ENCODE measurements at regions not wholly inside any gene's neighbourhood (a gene's known extent, or its start where the extent isn't known, plus 50 kb on each side); places are given as distances from the start of the nearest gene placed in this dataset.

- no peaks in the 10 kb centered on the region for H3K9me3 ChIP-seq
- WGBS = 92% methylated on average over 2 of the region's 2 CpGs
- H3K27ac ChIP-seq = no peak overlapping the region
- no peaks in the 10 kb centered on the region for H3K4me1 ChIP-seq
- no peak overlapping the region for H3K4me3 ChIP-seq
- no peak for TF ChIP-seq EP300 (IDR thresholded peaks at IDR 0.05)
- TF ChIP-seq POLR2A (IDR thresholded peaks at IDR 0.05) = no peak
- TF ChIP-seq POLR2AphosphoS5 (IDR thresholded peaks at IDR 0.05) = no peak
- TF ChIP-seq CTCF (IDR thresholded peaks at IDR 0.05) = no peak
- no peak for DNase-seq (ENCODE audit: low spot score in 2 of 2)
- H3K36me3 ChIP-seq = no peaks in the 10 kb centered on the region
- H3K27me3 ChIP-seq = no peaks in the 10 kb centered on the region
Observed at GRCh38 chr2:183214680-183215079, 90.4 kb downstream of the NUP35 start.

GRCh38 chr2:183215917-183216316 is 91.7 kb downstream of the NUP35 start:
- H3K36me3 ChIP-seq = no peaks in the 10 kb centered on the region
- 0% methylated on average over 1 of the region's 1 CpG for WGBS
- no peak for TF ChIP-seq EP300 (IDR thresholded peaks at IDR 0.05)
- TF ChIP-seq POLR2AphosphoS5 (IDR thresholded peaks at IDR 0.05) = no peak
- no peak for TF ChIP-seq POLR2A (IDR thresholded peaks at IDR 0.05)
- no peak for TF ChIP-seq CTCF (IDR thresholded peaks at IDR 0.05)

GRCh38 chr2:183219888-183220287 is 95.6 kb downstream of the NUP35 start:
- no peaks in the 10 kb centered on the region for H3K36me3 ChIP-seq
- H3K9me3 ChIP-seq = no peaks in the 10 kb centered on the region
- no peaks in the 10 kb centered on the region for H3K27me3 ChIP-seq
- H3K4me1 ChIP-seq = no peaks in the 10 kb centered on the region
- 53% methylated on average over 3 of the region's 3 CpGs for WGBS
- TF ChIP-seq POLR2A (IDR thresholded peaks at IDR 0.05) = no peak
- no peak for TF ChIP-seq CTCF (IDR thresholded peaks at IDR 0.05)
- TF ChIP-seq EP300 (IDR thresholded peaks at IDR 0.05) = no peak
- no peak for TF ChIP-seq POLR2AphosphoS5 (IDR thresholded peaks at IDR 0.05)
- no peak for DNase-seq (ENCODE audit: low spot score in 2 of 2)
- H3K27ac ChIP-seq = no peak overlapping the region
- H3K4me3 ChIP-seq = no peak overlapping the region

More at GRCh38 chr2:183215917-183216316, 91.7 kb downstream of the NUP35 start:
- no peaks in the 10 kb centered on the region for H3K4me1 ChIP-seq
- H3K27ac ChIP-seq = no peak overlapping the region
- H3K27me3 ChIP-seq = no peaks in the 10 kb centered on the region
- H3K9me3 ChIP-seq = no peaks in the 10 kb centered on the region
- no peak for DNase-seq (ENCODE audit: low spot score in 2 of 2)
- no peak overlapping the region for H3K4me3 ChIP-seq

GRCh38 chr2:183222751-183223150 is 98.5 kb downstream of the NUP35 start:
- 78% methylated on average over 5 of the region's 5 CpGs for WGBS
- H3K9me3 ChIP-seq = no peaks in the 10 kb centered on the region
- H3K36me3 ChIP-seq = no peaks in the 10 kb centered on the region
- DNase-seq (ENCODE audit: low spot score in 2 of 2) = no peak
- H3K4me3 ChIP-seq = no peak overlapping the region
- no peaks in the 10 kb centered on the region for H3K27me3 ChIP-seq
- TF ChIP-seq EP300 (IDR thresholded peaks at IDR 0.05) (no peak), POLR2A (IDR thresholded peaks at IDR 0.05) (no peak)
- no peaks in the 10 kb centered on the region for H3K4me1 ChIP-seq
- no peak overlapping the region for H3K27ac ChIP-seq

GRCh38 chr2:183224948-183225347 is 100.7 kb downstream of the NUP35 start:
- TF ChIP-seq EP300 (IDR thresholded peaks at IDR 0.05) (no peak), POLR2AphosphoS5 (IDR thresholded peaks at IDR 0.05) (no peak), CTCF (IDR thresholded peaks at IDR 0.05) (no peak), POLR2A (IDR thresholded peaks at IDR 0.05) (no peak)

GRCh38 chr2:183227176-183227575 is 102.9 kb downstream of the NUP35 start:
- Histone ChIP-seq H3K4me3 (no peak overlapping the region), H3K27me3 (no peaks in the 10 kb centered on the region), H3K9me3 (no peaks in the 10 kb centered on the region), H3K27ac (no peak overlapping the region), H3K36me3 (no peaks in the 10 kb centered on the region), H3K4me1 (no peaks in the 10 kb centered on the region)
- TF ChIP-seq CTCF (IDR thresholded peaks at IDR 0.05) = no peak
- no peak for TF ChIP-seq POLR2AphosphoS5 (IDR thresholded peaks at IDR 0.05)
- no peak for TF ChIP-seq EP300 (IDR thresholded peaks at IDR 0.05)
- TF ChIP-seq POLR2A (IDR thresholded peaks at IDR 0.05) = no peak
- WGBS = 81% methylated on average over 1 of the region's 1 CpG
- no peak for DNase-seq (ENCODE audit: low spot score in 2 of 2)

More at GRCh38 chr2:183224948-183225347, 100.7 kb downstream of the NUP35 start:
- Histone ChIP-seq H3K4me1 (no peaks in the 10 kb centered on the region), H3K27ac (no peak overlapping the region), H3K27me3 (no peaks in the 10 kb centered on the region), H3K4me3 (no peak overlapping the region), H3K9me3 (no peaks in the 10 kb centered on the region), H3K36me3 (no peaks in the 10 kb centered on the region)
- DNase-seq (ENCODE audit: low spot score in 2 of 2) = no peak

Measured in suprapubic skin (tissue), 4 donors.